ENCODE measurements at regions not wholly inside any gene's neighbourhood (a gene's known extent, or its start where the extent isn't known, plus 50 kb on each side); places are given as distances from the start of the nearest gene placed in this dataset.

GRCh38 chr4:134001057-134001456 is 200.5 kb downstream of the PABPC4L start:
- ChIA-PET CTCF (no interaction called here), POLR2A (no interaction called here)
- TF ChIP-seq TCF7L2 (IDR thresholded peaks at IDR 0.05; ENCODE audit: low read depth, low read length) (no peak), SIN3A (IDR thresholded peaks at IDR 0.05; ENCODE audit: borderline replicate concordance, insufficient read depth, low read depth, low read length) (no peak)
- TF ChIP-seq, protein P1, sequence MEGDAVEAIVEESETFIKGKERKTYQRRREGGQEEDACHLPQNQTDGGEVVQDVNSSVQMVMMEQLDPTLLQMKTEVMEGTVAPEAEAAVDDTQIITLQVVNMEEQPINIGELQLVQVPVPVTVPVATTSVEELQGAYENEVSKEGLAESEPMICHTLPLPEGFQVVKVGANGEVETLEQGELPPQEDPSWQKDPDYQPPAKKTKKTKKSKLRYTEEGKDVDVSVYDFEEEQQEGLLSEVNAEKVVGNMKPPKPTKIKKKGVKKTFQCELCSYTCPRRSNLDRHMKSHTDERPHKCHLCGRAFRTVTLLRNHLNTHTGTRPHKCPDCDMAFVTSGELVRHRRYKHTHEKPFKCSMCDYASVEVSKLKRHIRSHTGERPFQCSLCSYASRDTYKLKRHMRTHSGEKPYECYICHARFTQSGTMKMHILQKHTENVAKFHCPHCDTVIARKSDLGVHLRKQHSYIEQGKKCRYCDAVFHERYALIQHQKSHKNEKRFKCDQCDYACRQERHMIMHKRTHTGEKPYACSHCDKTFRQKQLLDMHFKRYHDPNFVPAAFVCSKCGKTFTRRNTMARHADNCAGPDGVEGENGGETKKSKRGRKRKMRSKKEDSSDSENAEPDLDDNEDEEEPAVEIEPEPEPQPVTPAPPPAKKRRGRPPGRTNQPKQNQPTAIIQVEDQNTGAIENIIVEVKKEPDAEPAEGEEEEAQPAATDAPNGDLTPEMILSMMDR (IDR thresholded peaks at IDR 0.05), result no peak
- H3K4me3 ChIP-seq (ENCODE audit: low read depth in 2 of 2, low read length in 2 of 2), result no peak overlapping the region
- H3K27me3 ChIP-seq (ENCODE audit: control insufficient read depth, insufficient read depth, low read length), result no peaks in the 10 kb centered on the region
- H3K9me3 ChIP-seq (ENCODE audit: control insufficient read depth, insufficient read depth, low read depth, low read length), result no peaks in the 10 kb centered on the region
- DNase-seq (ENCODE audit: low read depth, low spot score) (no peak), ATAC-seq (no peak)
- BruUV-seq (replicated peaks), result no TSS peak
- H3K27ac ChIP-seq (ENCODE audit: low read length), result no peak overlapping the region
- intact Hi-C loops (cut with micrococcal nuclease; ENCODE audit: unreplicated experiment), result no loop called here
- no peaks in the 10 kb centered on the region for H3K36me3 ChIP-seq (ENCODE audit: control insufficient read depth, insufficient read depth, low read length)
- no peaks in the 10 kb centered on the region for H3K4me1 ChIP-seq (ENCODE audit: control insufficient read depth, insufficient read depth, low read length)
- in situ Hi-C loops (cut with HindIII; ENCODE audit: low pct_unique_long_range_greater_than_20kb, low sequenced_read_pairs), result no loop called here

GRCh38 chr4:133997436-133997835 is 204.2 kb downstream of the PABPC4L start:
- CTCF ChIA-PET, result no interaction called here
- BruUV-seq (replicated peaks), result no TSS peak
- H3K27ac ChIP-seq (ENCODE audit: low read length), result no peak overlapping the region
- H3K9me3 ChIP-seq (ENCODE audit: control insufficient read depth, insufficient read depth, low read depth, low read length), result no peaks in the 10 kb centered on the region
- in situ Hi-C loops (cut with HindIII; ENCODE audit: low pct_unique_long_range_greater_than_20kb, low sequenced_read_pairs), result no loop called here
- TF ChIP-seq SIN3A (IDR thresholded peaks at IDR 0.05; ENCODE audit: borderline replicate concordance, insufficient read depth, low read depth, low read length) (no peak), POLR2AphosphoS5 (IDR thresholded peaks at IDR 0.05; ENCODE audit: low read depth, low read length) (no peak), TCF7L2 (IDR thresholded peaks at IDR 0.05; ENCODE audit: low read depth, low read length) (no peak), REST (IDR thresholded peaks at IDR 0.05; ENCODE audit: insufficient read depth in 1 of 2, low read depth in 2 of 2, low read length in 1 of 2) (no peak)
- TF ChIP-seq, protein P1 (IDR thresholded peaks at IDR 0.05), result no peak
- intact Hi-C loops (cut with micrococcal nuclease; ENCODE audit: unreplicated experiment), result no loop called here
- H3K4me1 ChIP-seq (ENCODE audit: control insufficient read depth, insufficient read depth, low read length), result no peaks in the 10 kb centered on the region
- no peak for DNase-seq (ENCODE audit: low read depth, low spot score)
- no peaks in the 10 kb centered on the region for H3K27me3 ChIP-seq (ENCODE audit: control insufficient read depth, insufficient read depth, low read length)
- H3K4me3 ChIP-seq (ENCODE audit: low read depth in 2 of 2, low read length in 2 of 2), result no peak overlapping the region
- no peak for ATAC-seq
- no peaks in the 10 kb centered on the region for H3K36me3 ChIP-seq (ENCODE audit: control insufficient read depth, insufficient read depth, low read length)
- POLR2A ChIA-PET, result no interaction called here

Data from Panc1 (cell line).